Trophoblast cell (in vitro differentiated cells and primary cell): ENCODE measurements at regions not wholly inside any gene's neighbourhood (a gene's known extent, or its start where the extent isn't known, plus 50 kb on each side); places are given as distances from the start of the nearest gene placed in this dataset.
"Not testable (repeated sequence)": the region's sequence is repeated elsewhere in the genome, so short reads cannot be mapped to it uniquely, and the experiment has no call there.

Experiments
- DNase-seq, 2 donors: peaks; one replicate each; pipeline ENCODE4 v3.0.0-alpha.2; 2016
- H2AFZ ChIP-seq: 2 replicates; pipeline ENCODE4 v1.6.1; 2013; ENCODE audit warnings: low read length, moderate library complexity, mild to moderate bottlenecking; ENCODE audit not compliant: insufficient read depth, poor library complexity
- H2AK5ac ChIP-seq: 2 replicates; pipeline ENCODE4 v1.6.1; 2013; ENCODE audit warnings: mild to moderate bottlenecking, low read length
- H2BK120ac ChIP-seq: 2 replicates; pipeline ENCODE4 v1.6.1; 2013; ENCODE audit warnings: low read length, mild to moderate bottlenecking, moderate library complexity; ENCODE audit not compliant: insufficient read depth, poor library complexity
- H2BK12ac ChIP-seq: 2 replicates; pipeline ENCODE4 v1.6.1; 2013; ENCODE audit warnings: mild to moderate bottlenecking, low read length, moderate library complexity
- H2BK5ac ChIP-seq: 2 replicates; pipeline ENCODE4 v1.6.1; 2013; ENCODE audit warnings: low read length, low read depth, moderate library complexity, mild to moderate bottlenecking; ENCODE audit not compliant: poor library complexity
- H3K14ac ChIP-seq: 2 replicates; pipeline ENCODE4 v1.6.1; 2013; ENCODE audit warnings: mild to moderate bottlenecking, low read length
- H3K18ac ChIP-seq: 2 replicates; pipeline ENCODE4 v1.6.1; 2013; ENCODE audit warnings: mild to moderate bottlenecking, low read length
- H3K23ac ChIP-seq: 2 replicates; pipeline ENCODE4 v1.6.1; 2013; ENCODE audit warnings: low read length
- H3K27ac ChIP-seq: 2 replicates; pipeline ENCODE4 v1.5.1; 2013; ENCODE audit warnings: low read depth, mild to moderate bottlenecking, inconsistent platforms, low read length, moderate library complexity
- H3K27me3 ChIP-seq: 2 replicates; pipeline ENCODE4 v1.6.1; 2013; ENCODE audit warnings: inconsistent platforms, mild to moderate bottlenecking, low read length, moderate library complexity; ENCODE audit not compliant: insufficient read depth
- H3K36me3 ChIP-seq, 2 experiments: 1 replicate in 1 of 2; 2 replicates in 1 of 2; pipeline ENCODE4 v1.6.1; 2013; ENCODE audit warnings: low read length in 2 of 2, mild to moderate bottlenecking in 2 of 2, moderate library complexity in 1 of 2; ENCODE audit not compliant: insufficient read depth in 2 of 2, control insufficient read depth in 1 of 2
- H3K4ac ChIP-seq: 2 replicates; pipeline ENCODE4 v1.6.1; 2013; ENCODE audit warnings: low read depth, mild to moderate bottlenecking, low read length, moderate library complexity
- H3K4me1 ChIP-seq, 2 experiments: 1 replicate in 1 of 2; 2 replicates in 1 of 2; pipeline ENCODE4 v1.6.1; 2013; ENCODE audit warnings: low read length in 2 of 2, mild to moderate bottlenecking in 2 of 2, moderate library complexity in 1 of 2; ENCODE audit not compliant: insufficient read depth in 2 of 2, control insufficient read depth in 1 of 2
- H3K4me2 ChIP-seq: 2 replicates; pipeline ENCODE4 v1.6.1; 2013; ENCODE audit warnings: inconsistent platforms, mild to moderate bottlenecking, low read length, moderate library complexity
- H3K4me3 ChIP-seq: 2 replicates; pipeline ENCODE4 v1.5.1; 2013; ENCODE audit warnings: mild to moderate bottlenecking, low read depth, low read length, inconsistent platforms
- H3K79me1 ChIP-seq: one replicate; pipeline ENCODE4 v1.6.1; 2013; ENCODE audit warnings: low read length
- H3K79me2 ChIP-seq: 2 replicates; pipeline ENCODE4 v1.6.1; 2013; ENCODE audit warnings: low read length, mild to moderate bottlenecking; ENCODE audit not compliant: control insufficient read depth, insufficient read depth, poor library complexity
- H3K9ac ChIP-seq: 2 replicates; pipeline ENCODE4 v1.6.1; 2013; ENCODE audit warnings: mild to moderate bottlenecking, low read length
- H3K9me3 ChIP-seq: 2 replicates; pipeline ENCODE4 v1.6.1; 2013; ENCODE audit warnings: low read depth, mild to moderate bottlenecking, control low read depth, inconsistent platforms, low read length; ENCODE audit not compliant: insufficient read depth
- H4K12ac ChIP-seq: 2 replicates; pipeline ENCODE4 v1.6.1; 2013; ENCODE audit warnings: low read depth, mild to moderate bottlenecking, low read length, moderate library complexity
- H4K8ac ChIP-seq: 2 replicates; pipeline ENCODE4 v1.6.1; 2013; ENCODE audit warnings: low read depth, mild to moderate bottlenecking, low read length, moderate library complexity
- H4K91ac ChIP-seq: one replicate; pipeline ENCODE4 v1.6.1; 2013; ENCODE audit warnings: low read depth, mild to moderate bottlenecking, low read length, moderate library complexity
- WGBS: extraction: QIAGEN DNeasy Blood & Tissue Kit; methylation state at CpG from one replicate; pipeline ENCODE4 v1.1.7; 2013; ENCODE audit warnings: missing lambda C conversion rate; ENCODE audit not compliant: insufficient read length, insufficient coverage; ENCODE audit errors: extremely low coverage; 5-methylcytosine and 5-hydroxymethylcytosine counted together

GRCh38 chr12:125865236-125865635 lies 800.0 kb downstream of the AACS start:
- H3K14ac ChIP-seq, H3K36me3 ChIP-seq, H3K9ac ChIP-seq, H3K79me2 ChIP-seq, H3K18ac ChIP-seq, H3K23ac ChIP-seq, H2AFZ ChIP-seq, H4K8ac ChIP-seq, H2BK12ac ChIP-seq, H2BK120ac ChIP-seq, H4K12ac ChIP-seq, H3K27me3 ChIP-seq, H3K4me2 ChIP-seq, DNase-seq, H2BK5ac ChIP-seq, H3K4ac ChIP-seq, H3K79me1 ChIP-seq, H3K27ac ChIP-seq, H3K9me3 ChIP-seq, H3K4me1 ChIP-seq, H4K91ac ChIP-seq, H3K4me3 ChIP-seq, H2AK5ac ChIP-seq: not testable (repeated sequence)
- WGBS: no CpG with 5 or more reads among the region's 6 CpGs

GRCh38 chr12:125871811-125872594 lies 806.8 kb downstream of the AACS start:
- Histone ChIP-seq H3K27me3 (no peaks in the 10 kb centered on the region), H3K79me2 (no peaks in the 10 kb centered on the region), H3K36me3 (no peaks in the 10 kb centered on the region), H3K4ac (no peak overlapping the region), H4K91ac (no peak overlapping the region), H3K4me2 (no peak overlapping the region), H3K27ac (no peak overlapping the region), H3K18ac (no peak overlapping the region), H4K8ac (no peak overlapping the region), H2BK12ac (no peak overlapping the region), H3K4me3 (no peak overlapping the region), H3K4me1 (no peaks in the 10 kb centered on the region), H2BK120ac (no peak overlapping the region), H3K9me3 (no peaks in the 10 kb centered on the region), H2AK5ac (no peak overlapping the region), H3K23ac (no peak overlapping the region), H3K14ac (no peak overlapping the region), H4K12ac (no peak overlapping the region), H2AFZ (no peak overlapping the region), H3K79me1 (no peaks in the 10 kb centered on the region), H3K9ac (no peak overlapping the region), H2BK5ac (no peak overlapping the region)
- no CpG with 5 or more reads among the region's 9 CpGs for WGBS
- no peak for DNase-seq

- Histone ChIP-seq H3K36me3 (no peaks in the 10 kb centered on the region), H3K27ac (no peak overlapping the region), H2BK120ac (no peak overlapping the region), H4K8ac (no peak overlapping the region), H4K91ac (no peak overlapping the region), H3K14ac (no peak overlapping the region), H2AFZ (no peak overlapping the region), H3K23ac (no peak overlapping the region), H3K79me1 (no peaks in the 10 kb centered on the region), H3K9ac (no peak overlapping the region), H2BK12ac (no peak overlapping the region), H3K4ac (no peak overlapping the region), H3K4me3 (no peak overlapping the region), H4K12ac (no peak overlapping the region), H2BK5ac (no peak overlapping the region), H2AK5ac (no peak overlapping the region), H3K79me2 (no peaks in the 10 kb centered on the region), H3K4me2 (no peak overlapping the region), H3K27me3 (no peaks in the 10 kb centered on the region), H3K18ac (no peak overlapping the region), H3K9me3 (no peaks in the 10 kb centered on the region), H3K4me1 (no peaks in the 10 kb centered on the region)
- WGBS: no CpG with 5 or more reads among the region's 5 CpGs
- DNase-seq: no peak
These were observed 807.8 kb downstream of the AACS start for GRCh38 chr12:125873016-125873415.

GRCh38 chr12:125878483-125878882 lies 813.2 kb downstream of the AACS start:
- H3K79me1 ChIP-seq: no peaks in the 10 kb centered on the region
- H4K12ac ChIP-seq: no peak overlapping the region
- H3K14ac ChIP-seq: no peak overlapping the region
- H2BK5ac ChIP-seq: no peak overlapping the region
- no peaks in the 10 kb centered on the region for H3K79me2 ChIP-seq
- H4K8ac ChIP-seq: no peak overlapping the region
- no peak overlapping the region for H3K9ac ChIP-seq
- H3K4me3 ChIP-seq: no peak overlapping the region
- no peaks in the 10 kb centered on the region for H3K4me1 ChIP-seq
- no peak overlapping the region for H2AK5ac ChIP-seq
- H3K23ac ChIP-seq: no peak overlapping the region
- no peaks in the 10 kb centered on the region for H3K9me3 ChIP-seq
- no peak overlapping the region for H2BK12ac ChIP-seq
- no peak overlapping the region for H3K4me2 ChIP-seq
- H3K36me3 ChIP-seq: no peaks in the 10 kb centered on the region
- no peaks in the 10 kb centered on the region for H3K27me3 ChIP-seq
- no CpG with 5 or more reads among the region's 4 CpGs for WGBS
- H3K18ac ChIP-seq: no peak overlapping the region
- no peak overlapping the region for H3K27ac ChIP-seq
- no peak overlapping the region for H4K91ac ChIP-seq
- DNase-seq: no peak
- no peak overlapping the region for H3K4ac ChIP-seq
- H2AFZ ChIP-seq: no peak overlapping the region
- no peak overlapping the region for H2BK120ac ChIP-seq
